HepG2 (cell line): ENCODE measurements at regions not wholly inside any gene's neighbourhood (a gene's known extent, or its start where the extent isn't known, plus 50 kb on each side); places are given as distances from the start of the nearest gene placed in this dataset.

Experiments used
- ATAC-seq: fragments of 200-7000 bp; cut with Tn5 transposase; 3 replicates; pipeline ENCODE4 v1.9.1; 2020; ENCODE audit warnings: mild to moderate bottlenecking, moderate library complexity
- BruUV-seq: library from RNA; stranded (reverse); fragments of 400-500 nt; replicated peaks from 2 replicates; lab custom pipeline; 2021; lab: Mats Ljungman, UMichigan
- CTCF ChIA-PET: fragments of 300-600 bp; formaldehyde crosslinking; extraction: SDS; loops from one replicate; lab custom pipeline; 2021; ENCODE audit warnings: low total read pairs, inconsistent platforms, low intra/inter-chr PET ratio; lab: Yijun Ruan, JAX
- POLR2A ChIA-PET: fragments of 350-600 bp; sonication (Branson Sonifier 250); formaldehyde crosslinking; loops from one replicate; lab custom pipeline; 2020; ENCODE audit warnings: antibody characterized with exemption, inconsistent platforms; lab: Yijun Ruan, JAX
- DNase-seq: peaks from one replicate; pipeline ENCODE4 v3.0.0-alpha.2; 2015; ENCODE audit warnings: low spot score
- FAIRE-seq: peaks from 3 replicates; lab custom pipeline; 2011; peaks lifted over from hg19 to GRCh38; lab: Jason Lieb, UNC
- H2AFZ ChIP-seq: one replicate; pipeline ENCODE4 v1.6.1; 2011; ENCODE audit warnings: low read length, inconsistent platforms
- H3K27ac ChIP-seq: fragments of 300-600 bp; 3 replicates; pipeline ENCODE4 v1.8.0; 2011; ENCODE audit warnings: mixed run types, mild to moderate bottlenecking, mixed read lengths, low read length, inconsistent platforms; ENCODE audit not compliant: insufficient read depth; ENCODE audit errors: extremely low read length
- H3K27me3 ChIP-seq, 2 experiments: fragments of 200-600 bp in 1 of 2; 2 replicates in 1 of 2; 3 replicates in 1 of 2; pipeline versions ENCODE4 v1.6.0 to v1.8.0; 2011; ENCODE audit warnings: low read length in 2 of 2, mild to moderate bottlenecking in 2 of 2, moderate library complexity in 2 of 2, inconsistent platforms in 1 of 2; ENCODE audit not compliant: insufficient read depth in 2 of 2, control insufficient read depth in 1 of 2
- H3K36me3 ChIP-seq, 2 experiments: fragments of 200-600 bp in 1 of 2; replicated peaks in 1 of 2; 2 replicates in 1 of 2; 3 replicates in 1 of 2; pipeline versions ENCODE4 v1.5.1 to v1.8.0; 2011; ENCODE audit warnings: low read length in 2 of 2, inconsistent platforms in 1 of 2; ENCODE audit not compliant: insufficient read depth in 2 of 2, control insufficient read depth in 1 of 2
- H3K4me1 ChIP-seq: 2 replicates; pipeline ENCODE4 v1.5.1; 2012; ENCODE audit warnings: low read length, inconsistent platforms; ENCODE audit not compliant: insufficient read depth
- H3K4me2 ChIP-seq: 2 replicates; pipeline ENCODE4 v1.6.0; 2011; ENCODE audit warnings: low read depth, low read length, inconsistent platforms
- H3K4me3 ChIP-seq, 3 experiments: fragments of 200-600 bp in 1 of 3; sonication (generic), shearing (Covaris generic) in 1 of 3; replicated peaks in 1 of 3; 2 replicates each; pipeline ENCODE4 v1.5.1; 2011 to 2016; ENCODE audit warnings: low read length in 3 of 3, inconsistent platforms in 2 of 3, low read depth in 2 of 3, mild to moderate bottlenecking in 2 of 3, control low read depth in 1 of 3, mixed read lengths in 1 of 3; ENCODE audit not compliant: insufficient read depth in 1 of 3
- H3K79me2 ChIP-seq: one replicate; pipeline ENCODE4 v1.6.1; 2011; ENCODE audit warnings: low read length, inconsistent platforms; ENCODE audit not compliant: insufficient read depth
- H3K9ac ChIP-seq: 2 replicates; pipeline ENCODE4 v1.6.0; 2011; ENCODE audit warnings: mild to moderate bottlenecking, low read depth, low read length, inconsistent platforms; ENCODE audit not compliant: insufficient read depth
- H3K9me3 ChIP-seq: 2 replicates; pipeline ENCODE4 v1.5.1; 2012; ENCODE audit warnings: mild to moderate bottlenecking, low read length
- H4K20me1 ChIP-seq: 2 replicates; pipeline ENCODE4 v1.6.0; 2011; ENCODE audit warnings: inconsistent platforms, mild to moderate bottlenecking, low read length, moderate library complexity; ENCODE audit not compliant: insufficient read depth
- HDAC6 ChIP-seq: fragments of 200-600 bp; sonication (generic); IDR thresholded peaks from 2 replicates; pipeline ENCODE4 v1.7.0; 2017; ENCODE audit warnings: mild to moderate bottlenecking, antibody characterized with exemption, low read length, low read depth
- HNRNPH1 ChIP-seq: fragments of 200-400 bp; formaldehyde crosslinking; optimal IDR thresholded peaks from 2 replicates; pipeline ENCODE3; 2017; ENCODE audit warnings: mild to moderate bottlenecking, low read depth, low read length
- MYC ChIP-seq: sonication (generic); formaldehyde crosslinking; IDR thresholded peaks from 2 replicates; pipeline ENCODE4 v1.9.0; 2021; ENCODE audit warnings: missing genetic modification reagents, borderline replicate concordance
- NR2C2 ChIP-seq: sonication (generic); formaldehyde crosslinking; IDR thresholded peaks from 2 replicates; pipeline ENCODE4 v1.4.0; 2020; ENCODE audit warnings: missing genetic modification reagents, mild to moderate bottlenecking, moderate library complexity, borderline replicate concordance
- PRMT3 ChIP-seq: sonication (generic); formaldehyde crosslinking; IDR thresholded peaks from 2 replicates; pipeline ENCODE4 v1.8.1; 2022; ENCODE audit warnings: low read depth, mild to moderate bottlenecking, moderate library complexity, missing genetic modification reagents, borderline replicate concordance
- REL ChIP-seq: sonication (generic); formaldehyde crosslinking; conservative IDR thresholded peaks from 2 replicates; pipeline ENCODE4 v1.8.0; 2022; ENCODE audit warnings: mild to moderate bottlenecking, missing genetic modification reagents, moderate library complexity
- SMYD3 ChIP-seq: sonication (generic); formaldehyde crosslinking; IDR thresholded peaks from 2 replicates; pipeline ENCODE4 v1.8.1; 2023; ENCODE audit warnings: mild to moderate bottlenecking, missing genetic modification reagents
- SNRNP70 ChIP-seq: fragments of 200-400 bp; formaldehyde crosslinking; IDR thresholded peaks from 2 replicates; pipeline ENCODE4 v1.6.1; 2017; ENCODE audit warnings: mild to moderate bottlenecking, low read depth, low read length, moderate library complexity
- SOX13 ChIP-seq, 3 experiments: fragments of 450-650 bp in 1 of 3; sonication (generic) in 1 of 3; formaldehyde crosslinking in 1 of 3; IDR thresholded peaks in 2 of 3; conservative IDR thresholded peaks in 1 of 3; 2 replicates each; pipeline versions ENCODE4 v1.5.0 to v1.6.1; 2016 to 2020; ENCODE audit warnings: antibody characterized with exemption in 1 of 3, mild to moderate bottlenecking in 1 of 3, missing compliant biosample characterization in 1 of 3, missing genetic modification reagents in 1 of 3, moderate library complexity in 1 of 3
- TRAFD1 ChIP-seq: sonication (generic); formaldehyde crosslinking; IDR thresholded peaks from 2 replicates; pipeline ENCODE4 v1.5.1; 2020; ENCODE audit warnings: missing genetic modification reagents, mild to moderate bottlenecking, borderline replicate concordance
- WIZ ChIP-seq: sonication (generic); formaldehyde crosslinking; IDR thresholded peaks from 2 replicates; pipeline ENCODE4 v1.5.1; 2020; ENCODE audit warnings: mild to moderate bottlenecking, missing genetic modification reagents
- ZBTB21 ChIP-seq: sonication (generic); formaldehyde crosslinking; IDR thresholded peaks from 2 replicates; pipeline ENCODE4 v1.4.0; 2020; ENCODE audit warnings: missing genetic modification reagents
- ZNF230 ChIP-seq: sonication (generic); formaldehyde crosslinking; IDR thresholded peaks from 2 replicates; pipeline ENCODE4 v1.4.0; 2020; ENCODE audit warnings: mild to moderate bottlenecking, missing genetic modification reagents
- ZNF549 ChIP-seq: sonication (generic); formaldehyde crosslinking; IDR thresholded peaks from 2 replicates; pipeline ENCODE4 v1.5.0; 2020; ENCODE audit warnings: missing genetic modification reagents
- ZNF550 ChIP-seq: sonication (generic); formaldehyde crosslinking; IDR thresholded peaks from 2 replicates; pipeline ENCODE4 v1.4.0; 2020; ENCODE audit warnings: mild to moderate bottlenecking, missing genetic modification reagents, borderline replicate concordance
- ZNF768 ChIP-seq: sonication (generic); formaldehyde crosslinking; IDR thresholded peaks from 2 replicates; pipeline ENCODE4 v1.4.0; 2020; ENCODE audit warnings: missing genetic modification reagents
- WGBS: methylation state at CpG from one replicate; pipeline ENCODE4 v1.1.6; 2017; ENCODE audit warnings: low lambda C conversion rate; 5-methylcytosine and 5-hydroxymethylcytosine counted together
- in situ Hi-C: cut with HindIII; loops from 2 replicates; pipeline ENCODE4 v1.10.0; 2017; ENCODE audit warnings: low pct_unique_long_range_greater_than_20kb; ENCODE audit not compliant: extremely low pct_ligation_motif_present
- intact Hi-C: fragments of 100-400 bp; cut with micrococcal nuclease; formaldehyde crosslinking; loops from one replicate; pipeline ENCODE4 v1.10.0; 2022; ENCODE audit not compliant: unreplicated experiment
- TF ChIP-seq, protein P1 (sequence below): sonication (generic); formaldehyde crosslinking; IDR thresholded peaks from 2 replicates; pipeline ENCODE4 v1.4.0; 2020; ENCODE audit warnings: missing genetic modification reagents, borderline replicate concordance
- TF ChIP-seq, protein P2 (sequence below): IDR thresholded peaks from 2 replicates; pipeline ENCODE4 v1.6.1; 2016; ENCODE audit warnings: low read depth

GRCh38 chr4:125008676-125009075 is 296.1 kb upstream of the ANKRD50 start:
- intact Hi-C loops (no loop called here), in situ Hi-C loops (no loop called here)
- POLR2A ChIA-PET: no interaction called here

More at GRCh38 chr4:125008676-125009075, 296.1 kb upstream of the ANKRD50 start:
- Histone ChIP-seq H3K36me3 (no peaks in the 10 kb centered on the region), H3K79me2 (no peaks in the 10 kb centered on the region), H3K9ac (no peak overlapping the region), H3K4me3 (no peak overlapping the region), H3K9me3 (peaks cover 7% of the 10 kb centered on the region; the same call in 1 of the 2 replicates), H3K4me1 (no peaks in the 10 kb centered on the region), H4K20me1 (no peaks in the 10 kb centered on the region), H3K27ac (no peak overlapping the region), H2AFZ (no peak overlapping the region), H3K4me2 (no peak overlapping the region), H3K27me3 (no peaks in the 10 kb centered on the region)
- CTCF ChIA-PET: no interaction called here
- no peak for FAIRE-seq
- no peak for TF ChIP-seq SNRNP70
- no peak for TF ChIP-seq MYC (CRISPR knock-in tag)
- TF ChIP-seq WIZ (CRISPR knock-in tag): no peak
- TF ChIP-seq, protein P1, sequence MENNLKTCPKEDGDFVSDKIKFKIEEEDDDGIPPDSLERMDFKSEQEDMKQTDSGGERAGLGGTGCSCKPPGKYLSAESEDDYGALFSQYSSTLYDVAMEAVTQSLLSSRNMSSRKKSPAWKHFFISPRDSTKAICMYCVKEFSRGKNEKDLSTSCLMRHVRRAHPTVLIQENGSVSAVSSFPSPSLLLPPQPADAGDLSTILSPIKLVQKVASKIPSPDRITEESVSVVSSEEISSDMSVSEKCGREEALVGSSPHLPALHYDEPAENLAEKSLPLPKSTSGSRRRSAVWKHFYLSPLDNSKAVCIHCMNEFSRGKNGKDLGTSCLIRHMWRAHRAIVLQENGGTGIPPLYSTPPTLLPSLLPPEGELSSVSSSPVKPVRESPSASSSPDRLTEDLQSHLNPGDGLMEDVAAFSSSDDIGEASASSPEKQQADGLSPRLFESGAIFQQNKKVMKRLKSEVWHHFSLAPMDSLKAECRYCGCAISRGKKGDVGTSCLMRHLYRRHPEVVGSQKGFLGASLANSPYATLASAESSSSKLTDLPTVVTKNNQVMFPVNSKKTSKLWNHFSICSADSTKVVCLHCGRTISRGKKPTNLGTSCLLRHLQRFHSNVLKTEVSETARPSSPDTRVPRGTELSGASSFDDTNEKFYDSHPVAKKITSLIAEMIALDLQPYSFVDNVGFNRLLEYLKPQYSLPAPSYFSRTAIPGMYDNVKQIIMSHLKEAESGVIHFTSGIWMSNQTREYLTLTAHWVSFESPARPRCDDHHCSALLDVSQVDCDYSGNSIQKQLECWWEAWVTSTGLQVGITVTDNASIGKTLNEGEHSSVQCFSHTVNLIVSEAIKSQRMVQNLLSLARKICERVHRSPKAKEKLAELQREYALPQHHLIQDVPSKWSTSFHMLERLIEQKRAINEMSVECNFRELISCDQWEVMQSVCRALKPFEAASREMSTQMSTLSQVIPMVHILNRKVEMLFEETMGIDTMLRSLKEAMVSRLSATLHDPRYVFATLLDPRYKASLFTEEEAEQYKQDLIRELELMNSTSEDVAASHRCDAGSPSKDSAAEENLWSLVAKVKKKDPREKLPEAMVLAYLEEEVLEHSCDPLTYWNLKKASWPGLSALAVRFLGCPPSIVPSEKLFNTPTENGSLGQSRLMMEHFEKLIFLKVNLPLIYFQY (CRISPR knock-in tag): no peak
- TF ChIP-seq HDAC6: no peak
- no peak for TF ChIP-seq SOX13 (IDR thresholded peaks at IDR 0.05)
- TF ChIP-seq SOX13 (CRISPR knock-in tag; conservative IDR thresholded peaks at IDR 0.05 in 1 of 2, IDR thresholded peaks at IDR 0.05 in 1 of 2): no peak
- no peak for TF ChIP-seq ZNF230
- TF ChIP-seq PRMT3: no peak
- TF ChIP-seq, protein P2, sequence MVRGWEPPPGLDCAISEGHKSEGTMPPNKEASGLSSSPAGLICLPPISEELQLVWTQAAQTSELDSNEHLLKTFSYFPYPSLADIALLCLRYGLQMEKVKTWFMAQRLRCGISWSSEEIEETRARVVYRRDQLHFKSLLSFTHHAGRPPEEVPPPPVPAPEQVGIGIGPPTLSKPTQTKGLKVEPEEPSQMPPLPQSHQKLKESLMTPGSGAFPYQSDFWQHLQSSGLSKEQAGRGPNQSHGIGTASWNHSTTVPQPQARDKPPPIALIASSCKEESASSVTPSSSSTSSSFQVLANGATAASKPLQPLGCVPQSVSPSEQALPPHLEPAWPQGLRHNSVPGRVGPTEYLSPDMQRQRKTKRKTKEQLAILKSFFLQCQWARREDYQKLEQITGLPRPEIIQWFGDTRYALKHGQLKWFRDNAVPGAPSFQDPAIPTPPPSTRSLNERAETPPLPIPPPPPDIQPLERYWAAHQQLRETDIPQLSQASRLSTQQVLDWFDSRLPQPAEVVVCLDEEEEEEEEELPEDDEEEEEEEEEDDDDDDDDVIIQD (CRISPR knock-in tag): no peak
- TF ChIP-seq HNRNPH1: no peak
- TF ChIP-seq ZNF768 (CRISPR knock-in tag): no peak
- no peak for TF ChIP-seq ZNF550 (CRISPR knock-in tag)
- TF ChIP-seq ZBTB21 (CRISPR knock-in tag): no peak
- TF ChIP-seq ZNF549 (CRISPR knock-in tag): no peak
- no peak for TF ChIP-seq REL (CRISPR knock-in tag)
- TF ChIP-seq SMYD3: no peak
- no peak for TF ChIP-seq TRAFD1 (CRISPR knock-in tag)
- TF ChIP-seq NR2C2: no peak
- ATAC-seq: no peak
- 10% methylated on average over 1 of the region's 1 CpG for WGBS
- DNase-seq: no peak
- no TSS peak for BruUV-seq
